DMS79 treated with DMSO at 0.1 percent for 48 hours (cell line): ENCODE measurements at regions not wholly inside any gene's neighbourhood (a gene's known extent, or its start where the extent isn't known, plus 50 kb on each side); places are given as distances from the start of the nearest gene placed in this dataset.
A peak's percentile ranks its signal among the peaks of the same experiment; 100 is the strongest.

Experiments used
- DNase-seq: peaks from one replicate; lab custom pipeline; 2025; lab: John Stamatoyannopoulos, UW

DNA sequence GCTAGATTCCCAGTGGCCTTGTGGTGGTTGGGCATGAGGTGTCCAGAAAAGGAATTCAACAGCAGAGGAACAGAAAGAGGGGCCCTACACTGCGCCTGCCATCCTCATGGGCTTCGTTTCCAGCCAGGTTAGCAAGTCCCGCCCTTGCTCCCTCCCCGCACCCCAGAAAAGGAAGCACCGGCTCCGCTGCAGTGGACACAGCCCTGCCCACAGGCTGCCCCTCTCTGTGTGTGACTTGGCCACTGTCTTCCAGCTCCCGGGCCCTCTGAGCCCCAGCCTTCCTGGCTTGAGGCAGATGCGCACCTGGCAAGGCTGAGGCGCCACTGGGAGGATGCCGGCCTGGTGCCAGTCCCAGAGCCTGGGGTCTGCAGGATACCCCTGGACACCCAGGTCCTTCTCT is 305.0 kb upstream of the IRX4 start:
- DNase-seq = no peak

DNA sequence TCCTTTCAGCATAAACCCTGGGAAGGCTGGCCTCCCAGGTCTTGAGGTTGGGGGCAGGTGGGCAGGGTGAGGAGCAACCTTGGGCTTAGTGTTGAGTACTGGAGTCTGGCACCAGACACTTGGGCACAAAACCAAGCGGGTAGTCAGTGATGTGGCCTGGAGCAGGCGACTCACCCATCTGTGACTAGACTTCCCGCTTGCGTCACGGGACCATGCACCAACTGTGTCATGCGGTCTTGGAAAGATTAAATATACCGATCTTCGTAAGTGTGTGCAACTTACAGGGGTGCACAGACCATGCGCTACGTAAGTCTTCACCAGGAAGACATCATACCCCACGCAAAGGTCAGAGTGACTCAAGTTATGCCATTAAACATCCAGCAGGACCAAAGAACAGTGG is 304.4 kb upstream of the IRX4 start:
- no peak for DNase-seq

GRCh38 chr5:2186472-2187015 is 303.8 kb upstream of the IRX4 start:
- no peak for DNase-seq

- DNase-seq = no peak
Measured at GRCh38 chr5:2185646-2186471, 303.1 kb upstream of the IRX4 start.

DNA sequence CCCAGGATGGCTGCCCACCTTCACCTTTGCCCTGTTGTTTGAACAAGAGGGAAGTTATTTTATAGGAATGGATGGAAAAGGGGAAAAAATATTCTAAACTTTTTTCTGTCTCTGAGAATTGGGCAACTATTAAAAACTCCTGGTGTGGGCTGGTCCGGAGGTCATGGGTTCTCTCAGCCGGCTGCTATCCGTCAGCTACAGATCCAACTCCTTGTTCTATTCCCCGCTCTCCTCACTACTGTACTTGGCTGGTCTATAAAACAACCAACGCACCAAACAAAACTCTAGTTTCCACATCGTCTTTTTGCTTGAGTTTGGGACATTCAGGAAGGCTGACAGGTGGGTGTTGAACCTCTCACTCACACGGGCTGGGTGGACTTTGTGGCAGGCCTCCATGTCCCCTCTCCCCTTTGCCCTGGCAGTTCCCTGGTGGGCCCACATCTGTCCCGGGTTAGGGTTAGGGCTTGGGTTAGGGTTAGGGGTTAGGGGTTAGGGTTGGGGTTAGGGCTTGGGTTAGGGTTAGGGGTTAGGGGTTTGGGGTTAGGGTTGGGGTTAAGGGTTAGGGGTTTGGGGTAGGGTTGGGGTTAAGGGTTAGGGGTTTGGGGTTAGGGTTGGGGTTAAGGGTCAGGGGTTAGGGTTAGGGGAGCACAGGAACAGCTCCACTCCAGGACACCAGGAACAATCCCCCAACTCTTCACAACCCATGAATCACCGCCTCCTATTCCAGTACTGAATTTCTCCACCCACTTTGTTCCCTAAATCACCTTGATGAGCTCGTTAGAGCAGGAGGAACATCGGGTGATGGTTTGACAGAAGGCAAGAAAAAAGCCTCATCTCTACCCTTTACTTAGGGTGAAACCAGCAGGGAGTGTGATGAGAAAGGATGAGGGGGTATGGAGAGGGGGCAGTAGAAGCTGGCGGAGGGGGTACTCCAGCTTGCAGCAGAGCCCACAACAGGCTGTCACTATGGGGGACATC is 302.1 kb upstream of the IRX4 start:
- no peak for DNase-seq

DNA sequence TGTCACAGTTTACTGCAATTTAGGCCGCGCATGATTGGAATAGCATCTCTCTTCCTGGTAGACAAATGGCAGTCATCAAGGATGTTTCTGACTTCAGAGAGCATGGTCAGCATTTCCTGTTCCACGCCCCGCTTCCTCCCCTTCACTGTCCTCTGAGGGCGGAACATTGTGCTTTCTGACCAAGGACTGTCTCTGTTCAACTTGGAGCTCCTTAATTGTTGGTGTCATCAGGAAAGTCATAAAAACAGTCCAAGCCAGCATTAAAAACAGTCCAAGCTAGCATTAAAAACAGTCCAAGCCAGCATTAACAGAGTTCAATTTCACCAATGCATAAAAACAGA is 301.3 kb upstream of the IRX4 start:
- no peak for DNase-seq

- DNase-seq = no peak
Measured at GRCh38 chr5:2183154-2184025, 300.7 kb upstream of the IRX4 start.

GRCh38 chr5:2182020-2182419 is 299.3 kb upstream of the IRX4 start:
- DNase-seq = no peak

DNA sequence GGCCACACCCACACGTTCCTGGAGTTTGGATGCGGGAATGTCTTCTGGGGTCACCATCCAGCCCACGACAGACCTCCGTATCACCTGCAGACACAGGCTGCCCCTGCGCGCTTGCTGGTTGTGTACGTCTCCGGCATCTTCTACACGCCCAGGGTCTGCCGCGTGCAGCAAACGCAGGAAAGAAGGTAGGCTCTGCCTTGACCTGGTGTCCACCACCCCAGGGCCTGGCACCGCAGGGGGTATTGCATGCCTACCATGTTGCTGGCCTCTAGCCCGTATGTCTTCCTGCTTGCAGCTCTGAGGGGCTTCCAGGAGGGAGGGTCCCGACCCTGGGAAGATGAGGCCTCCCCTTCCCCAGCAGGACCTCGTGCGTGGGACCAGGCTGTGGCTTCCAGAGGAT is 298.8 kb upstream of the IRX4 start:
- no peak for DNase-seq

DNA sequence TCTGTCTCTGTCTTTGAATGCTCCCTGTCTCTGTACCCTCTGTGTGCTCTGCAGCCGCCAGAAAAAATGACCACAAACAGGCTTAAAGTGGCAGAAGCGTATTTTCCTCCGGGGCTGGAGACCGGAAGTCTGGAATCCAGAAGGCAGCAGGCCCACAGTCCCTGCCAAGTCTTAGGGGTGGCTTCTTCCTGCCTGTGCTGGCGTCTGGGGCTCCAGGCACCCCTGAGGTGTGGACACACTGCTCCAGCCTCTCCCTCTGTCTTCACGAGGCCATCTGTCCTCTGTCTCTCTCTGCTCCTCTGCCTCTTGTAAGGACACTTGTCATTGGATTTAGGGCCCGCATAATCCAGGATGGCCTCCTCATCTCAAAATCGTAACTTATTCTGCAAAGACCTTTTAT is 298.4 kb upstream of the IRX4 start:
- DNase-seq = no peak

GRCh38 chr5:2180456-2180855 is 297.7 kb upstream of the IRX4 start:
- no peak for DNase-seq

GRCh38 chr5:2179861-2180260 is 297.1 kb upstream of the IRX4 start:
- no peak for DNase-seq

GRCh38 chr5:2178528-2178927 is 295.8 kb upstream of the IRX4 start:
- no peak for DNase-seq

GRCh38 chr5:2178071-2178477 is 295.3 kb upstream of the IRX4 start:
- no peak for DNase-seq

DNA sequence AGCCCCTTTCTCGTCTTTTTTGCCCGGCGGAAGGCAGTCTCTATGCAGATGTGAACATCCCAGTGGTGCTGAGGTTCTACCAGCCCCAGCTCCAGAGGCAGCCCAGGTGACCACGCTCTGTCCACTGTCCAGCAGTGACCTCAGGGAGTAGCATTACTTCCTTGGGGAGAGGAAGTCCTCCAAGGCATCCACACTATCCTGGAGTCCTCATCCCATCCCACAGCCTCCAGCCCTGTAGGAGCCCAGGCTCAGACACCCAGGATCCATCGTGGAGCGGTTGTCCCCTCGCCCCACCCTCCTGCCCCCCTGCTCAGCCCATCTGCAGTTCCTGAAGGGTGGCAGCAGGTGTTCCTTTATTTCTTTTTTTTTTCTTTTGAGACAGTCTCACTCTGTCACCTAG is 294.5 kb upstream of the IRX4 start:
- no peak for DNase-seq

DNA sequence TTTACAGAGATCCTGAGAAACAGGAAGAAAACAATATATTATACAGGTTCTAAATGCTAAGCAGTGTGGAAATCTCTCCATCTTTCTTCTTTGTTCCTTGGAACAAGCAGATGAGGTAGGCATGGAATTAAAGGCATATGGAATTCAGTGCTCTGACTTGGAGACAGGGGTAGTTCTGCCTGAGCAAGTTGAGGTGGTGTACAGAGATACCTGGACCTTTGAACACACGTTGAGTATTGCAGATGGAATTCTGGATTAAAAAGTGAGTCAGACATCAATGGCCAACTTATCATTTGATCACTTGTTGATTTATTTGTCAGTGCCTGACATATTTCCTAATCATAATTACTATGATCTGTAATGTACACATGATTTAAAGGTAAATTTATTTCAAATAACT is 293.9 kb upstream of the IRX4 start:
- DNase-seq = no peak

- DNase-seq = no peak
Measured at GRCh38 chr5:2175842-2176404, 293.2 kb upstream of the IRX4 start.

DNA sequence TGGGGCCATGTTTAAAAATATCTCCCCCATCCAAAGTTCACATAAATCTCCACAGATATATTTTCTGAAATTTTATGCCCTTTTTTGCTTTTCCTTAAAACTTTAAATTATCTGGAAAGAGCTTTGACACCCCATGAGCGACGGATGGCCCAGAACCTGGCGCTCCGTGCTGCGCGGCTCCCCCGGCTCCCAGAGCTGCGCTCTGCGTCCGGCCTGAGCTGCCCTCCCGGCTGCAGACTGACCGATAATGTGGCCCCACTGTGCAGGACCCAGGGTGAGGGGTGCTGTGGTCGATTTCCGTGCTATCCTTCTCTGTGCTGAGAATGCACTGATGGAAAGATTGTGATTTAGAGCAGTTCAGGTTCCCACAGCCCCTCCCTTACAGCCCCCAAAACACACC is 292.3 kb upstream of the IRX4 start:
- no peak for DNase-seq

DNA sequence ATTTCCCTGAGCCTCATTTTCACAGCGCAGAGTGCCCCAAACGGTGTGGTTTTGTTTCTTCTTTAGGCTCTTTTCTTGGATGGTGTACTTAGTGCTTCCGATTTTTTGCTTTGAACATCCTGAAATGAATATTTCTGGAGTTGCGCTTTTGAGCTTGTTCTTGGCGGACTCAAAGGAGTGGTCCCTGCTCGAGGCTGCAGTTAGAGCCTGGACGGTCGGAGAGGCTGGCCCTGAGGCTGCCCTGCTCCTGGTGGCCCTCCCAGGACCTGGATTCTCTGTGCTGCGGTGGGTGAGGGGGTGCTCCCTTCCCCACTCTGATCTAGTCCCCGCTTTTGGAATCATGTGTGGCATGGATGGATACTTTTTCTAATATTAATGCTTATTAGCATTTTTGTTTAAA is 291.8 kb upstream of the IRX4 start:
- no peak for DNase-seq

DNA sequence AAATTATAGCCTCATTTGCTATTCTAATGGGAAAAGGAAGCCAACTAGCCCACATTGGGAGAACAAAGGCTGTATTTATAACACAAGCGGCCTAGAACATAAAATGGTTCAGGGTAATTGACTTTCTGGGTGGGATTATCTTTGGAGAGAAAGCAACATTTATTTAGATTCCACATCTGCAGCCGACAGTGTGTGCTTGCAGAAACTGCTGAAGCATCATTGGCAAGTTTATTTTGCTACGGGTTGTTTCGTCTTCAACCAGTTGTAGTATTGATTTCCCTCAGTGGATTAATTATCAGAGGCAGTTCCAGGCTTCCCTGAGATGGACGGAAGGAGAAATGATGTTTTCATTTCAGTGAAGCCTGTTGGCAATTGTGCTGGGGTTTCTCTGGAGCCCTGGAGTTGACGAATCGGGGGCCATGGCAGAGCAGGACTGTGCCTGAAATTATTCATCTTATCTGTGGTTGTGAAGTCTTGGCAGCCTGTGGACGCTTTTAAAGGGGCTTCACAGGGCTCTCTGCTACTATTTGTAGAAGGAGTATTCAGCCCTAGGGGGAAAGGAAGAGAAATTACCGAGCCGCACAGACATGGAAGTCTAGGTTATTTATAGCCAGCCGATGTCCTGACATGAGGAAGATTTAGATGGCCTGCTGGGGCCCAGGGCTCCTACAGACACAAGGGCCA is 290.6 kb upstream of the IRX4 start:
- peak; percentile 78 for DNase-seq

DNA sequence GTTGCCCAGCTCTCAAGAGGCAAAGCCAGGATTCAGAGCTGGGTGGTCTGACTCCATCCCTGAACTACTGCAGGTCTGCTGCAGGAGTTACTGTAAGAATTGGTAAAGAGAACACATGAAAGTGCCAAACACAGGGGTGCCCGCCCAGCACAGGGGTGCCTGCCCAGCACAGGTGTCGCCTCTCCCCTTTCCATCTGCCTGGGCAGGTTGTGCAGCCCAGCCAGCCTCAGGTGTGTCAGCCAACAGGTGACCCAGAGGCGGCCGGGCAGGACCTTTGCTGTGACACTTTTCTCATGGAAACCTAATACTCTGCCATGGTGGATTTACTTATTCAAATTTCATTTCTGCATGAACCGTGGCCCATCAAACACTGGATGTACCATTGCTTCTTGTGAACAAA is 289.7 kb upstream of the IRX4 start:
- peak; percentile 31 for DNase-seq
